Activated T-helper 17 cell treated with anti-CD3 and anti-CD28 coated beads, Interleukin-2, amount 50 U/mL, for 72 hours (primary cell): ENCODE measurements at regions not wholly inside any gene's neighbourhood (a gene's known extent, or its start where the extent isn't known, plus 50 kb on each side); places are given as distances from the start of the nearest gene placed in this dataset.
"Not testable (repeated sequence)": the region's sequence is repeated elsewhere in the genome, so short reads cannot be mapped to it uniquely, and the experiment has no call there.

ENCODE experiments used
- ATAC-seq: fragments of 150-1000 bp; cut with Tn5 transposase; replicated peaks from 2 replicates; pipeline ENCODE4 v1.10.0; 2021; ENCODE audit warnings: mild to moderate bottlenecking, moderate library complexity
- H3K27ac Mint-ChIP-seq: one replicate; pipeline ENCODE4 v1.8.0; 2022; ENCODE audit warnings: mixed read lengths
- H3K27me3 Mint-ChIP-seq: one replicate; pipeline ENCODE4 v1.8.0; 2022; ENCODE audit warnings: mixed read lengths
- H3K36me3 Mint-ChIP-seq: one replicate; pipeline ENCODE4 v1.8.0; 2022; ENCODE audit warnings: low read depth, mild to moderate bottlenecking, mixed read lengths
- H3K4me1 Mint-ChIP-seq: one replicate; pipeline ENCODE4 v1.8.0; 2022; ENCODE audit warnings: mixed read lengths
- H3K4me3 Mint-ChIP-seq: one replicate; pipeline ENCODE4 v1.8.0; 2022; ENCODE audit warnings: mild to moderate bottlenecking, mixed read lengths
- H3K9me3 Mint-ChIP-seq: one replicate; pipeline ENCODE4 v1.8.0; 2022; ENCODE audit warnings: mixed read lengths

GRCh38 chr6:167403427-167403826 lies 78.5 kb downstream of the TTLL2 start:
- no peak for ATAC-seq
- H3K36me3 Mint-ChIP-seq = no peaks in the 10 kb centered on the region
- no peaks in the 10 kb centered on the region for H3K4me1 Mint-ChIP-seq
- no peak overlapping the region for H3K4me3 Mint-ChIP-seq
- no peaks in the 10 kb centered on the region for H3K9me3 Mint-ChIP-seq
- H3K27ac Mint-ChIP-seq = no peak overlapping the region
- H3K27me3 Mint-ChIP-seq = peaks cover 36% of the 10 kb centered on the region

- Mint-ChIP-seq H3K36me3 (no peaks in the 10 kb centered on the region), H3K27me3 (peaks cover 36% of the 10 kb centered on the region), H3K9me3 (no peaks in the 10 kb centered on the region), H3K4me3 (no peak overlapping the region), H3K27ac (no peak overlapping the region), H3K4me1 (no peaks in the 10 kb centered on the region)
- no peak for ATAC-seq
Observed at GRCh38 chr6:167404385-167405049, 79.6 kb downstream of the TTLL2 start.

GRCh38 chr6:167405778-167406532 lies 81.1 kb downstream of the TTLL2 start:
- Mint-ChIP-seq H3K36me3 (no peaks in the 10 kb centered on the region), H3K27ac (no peak overlapping the region), H3K9me3 (no peaks in the 10 kb centered on the region), H3K4me3 (no peak overlapping the region), H3K27me3 (peaks cover 31% of the 10 kb centered on the region), H3K4me1 (no peaks in the 10 kb centered on the region)
- ATAC-seq = no peak

DNA sequence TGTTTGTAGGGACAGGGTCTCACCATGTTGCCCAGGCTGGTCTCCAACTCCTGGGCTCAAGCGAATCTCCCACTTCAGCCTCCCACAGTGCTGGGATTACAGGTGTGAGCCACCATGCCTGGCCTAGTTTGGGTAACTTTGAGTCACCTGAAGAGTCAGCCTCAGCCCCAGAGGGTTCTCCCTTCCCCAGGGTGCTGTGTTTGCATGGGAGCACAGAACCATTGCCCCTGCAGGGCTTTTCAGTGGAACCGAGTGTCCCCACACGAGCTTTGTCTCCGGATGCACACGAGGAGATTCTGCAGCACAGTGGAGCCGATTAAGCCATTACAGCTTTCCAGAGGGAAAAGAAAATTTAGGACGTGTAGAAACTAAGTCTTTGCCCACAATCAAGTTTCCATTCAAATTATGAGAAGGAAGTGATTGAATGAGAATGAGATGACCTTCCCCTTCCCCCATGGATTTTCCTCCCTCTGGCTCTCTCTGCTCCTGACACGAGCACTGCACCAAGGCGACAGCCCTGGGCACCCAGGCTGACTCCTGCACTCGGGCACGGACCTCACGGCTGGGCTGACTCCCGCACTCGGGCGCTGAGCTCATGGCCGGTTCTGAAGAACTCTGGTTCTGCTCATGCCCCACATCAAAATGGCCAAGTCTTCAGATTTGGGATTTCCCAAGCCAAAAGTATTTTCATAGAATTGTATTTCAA lies 81.8 kb downstream of the TTLL2 start:
- not testable (repeated sequence) for ATAC-seq, H3K4me3 Mint-ChIP-seq, H3K36me3 Mint-ChIP-seq, H3K4me1 Mint-ChIP-seq, H3K9me3 Mint-ChIP-seq, H3K27ac Mint-ChIP-seq
- peaks cover 25% of the 10 kb centered on the region for H3K27me3 Mint-ChIP-seq

DNA sequence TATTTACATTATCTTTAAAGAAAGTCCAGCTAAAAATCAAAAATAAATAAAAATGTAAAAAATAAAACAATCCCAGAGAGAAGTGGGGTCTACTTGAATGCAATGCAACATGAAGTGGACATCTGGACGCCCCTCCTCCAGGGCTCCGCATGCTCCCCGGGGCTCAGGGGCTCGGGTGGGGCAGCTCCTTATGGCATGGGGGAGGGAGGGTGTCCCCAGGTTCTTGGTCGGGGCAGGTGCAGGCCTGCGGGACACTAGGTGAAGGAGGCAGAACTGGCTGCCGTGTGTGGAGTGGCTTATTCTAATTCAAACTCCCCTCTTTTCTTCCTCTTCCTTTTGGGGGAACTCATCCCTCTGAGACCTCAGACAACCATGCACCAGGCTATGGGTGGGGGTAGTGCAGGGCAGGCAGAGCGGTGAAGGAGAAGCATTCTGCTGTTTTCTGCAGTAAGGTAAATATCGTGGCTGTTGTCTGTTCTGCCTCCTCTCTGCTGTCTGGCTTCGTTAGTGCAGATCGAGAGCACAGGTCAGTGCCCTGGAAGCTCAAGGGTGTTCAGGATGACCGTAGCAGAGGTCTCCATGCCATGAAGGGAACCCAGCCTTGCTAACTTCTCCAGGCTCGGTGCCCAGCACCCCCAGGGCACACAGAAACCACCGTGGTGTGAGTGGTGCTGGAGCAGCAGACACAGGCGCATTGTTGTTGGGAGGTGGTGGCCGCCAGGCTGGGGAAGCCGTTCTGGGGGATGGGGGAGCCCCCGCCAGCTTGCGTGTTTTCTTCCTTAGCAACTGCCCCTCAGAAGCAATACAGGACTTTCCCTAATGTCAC lies 82.6 kb downstream of the TTLL2 start:
- Mint-ChIP-seq H3K4me3 (no peak overlapping the region), H3K4me1 (no peaks in the 10 kb centered on the region), H3K36me3 (no peaks in the 10 kb centered on the region), H3K9me3 (no peaks in the 10 kb centered on the region), H3K27ac (no peak overlapping the region), H3K27me3 (peaks cover 18% of the 10 kb centered on the region)
- no peak for ATAC-seq

GRCh38 chr6:167408235-167408869 lies 83.5 kb downstream of the TTLL2 start:
- H3K36me3 Mint-ChIP-seq = no peaks in the 10 kb centered on the region
- H3K27me3 Mint-ChIP-seq = peaks cover 18% of the 10 kb centered on the region
- ATAC-seq = no peak

DNA sequence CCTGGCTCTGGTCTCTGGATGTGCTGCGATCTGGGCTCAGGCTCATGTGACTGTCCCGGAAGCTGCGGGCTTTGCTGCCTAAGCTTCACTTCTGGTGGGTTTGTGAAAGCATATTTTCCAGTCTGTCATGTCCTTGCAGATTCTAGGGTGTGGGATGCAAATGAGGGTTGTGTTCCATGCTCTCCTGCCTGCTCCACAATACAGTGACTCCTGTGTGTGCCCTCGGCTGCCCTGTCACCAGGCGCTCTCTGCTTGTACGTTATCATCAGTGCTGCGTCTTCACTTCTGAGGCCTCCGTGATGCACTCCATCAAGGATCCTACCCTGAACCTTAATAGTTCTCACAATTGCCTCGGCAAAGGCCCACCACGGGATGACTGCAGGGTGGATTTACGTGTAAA lies 84.2 kb downstream of the TTLL2 start:
- no peaks in the 10 kb centered on the region for H3K9me3 Mint-ChIP-seq
- ATAC-seq = no peak
- H3K36me3 Mint-ChIP-seq = no peaks in the 10 kb centered on the region
- no peaks in the 10 kb centered on the region for H3K4me1 Mint-ChIP-seq
- peaks cover 18% of the 10 kb centered on the region for H3K27me3 Mint-ChIP-seq
- H3K27ac Mint-ChIP-seq = no peak overlapping the region
- H3K4me3 Mint-ChIP-seq = no peak overlapping the region

More at GRCh38 chr6:167408235-167408869, 83.5 kb downstream of the TTLL2 start:
- no peaks in the 10 kb centered on the region for H3K4me1 Mint-ChIP-seq
- no peak overlapping the region for H3K4me3 Mint-ChIP-seq
- no peaks in the 10 kb centered on the region for H3K9me3 Mint-ChIP-seq
- no peak overlapping the region for H3K27ac Mint-ChIP-seq

GRCh38 chr6:167409694-167410093 lies 84.8 kb downstream of the TTLL2 start:
- Mint-ChIP-seq H3K9me3 (no peaks in the 10 kb centered on the region), H3K4me3 (no peak overlapping the region), H3K27ac (no peak overlapping the region), H3K36me3 (no peaks in the 10 kb centered on the region), H3K27me3 (peaks cover 18% of the 10 kb centered on the region), H3K4me1 (no peaks in the 10 kb centered on the region)
- no peak for ATAC-seq

DNA sequence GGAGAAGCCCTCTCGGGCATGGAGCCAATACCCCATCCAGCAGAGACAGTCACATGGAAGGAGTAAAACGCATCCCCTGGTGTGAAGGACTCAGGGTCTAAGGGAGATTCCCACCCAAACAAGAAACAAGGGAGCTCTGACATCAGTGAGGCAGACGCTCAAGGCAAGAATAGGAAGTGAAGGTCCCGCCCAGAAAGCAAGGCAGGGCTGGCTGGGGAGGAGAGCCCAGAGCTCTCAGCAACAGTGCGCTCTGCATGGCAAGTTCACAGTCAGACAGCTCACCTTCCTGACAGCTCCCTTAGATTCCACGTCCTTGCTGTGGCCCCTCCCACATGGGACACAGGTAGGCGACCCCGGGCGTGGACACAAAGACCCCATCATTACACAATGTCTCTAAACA lies 85.6 kb downstream of the TTLL2 start:
- Mint-ChIP-seq H3K27me3 (peaks cover 14% of the 10 kb centered on the region), H3K36me3 (no peaks in the 10 kb centered on the region), H3K4me3 (no peak overlapping the region), H3K27ac (no peak overlapping the region), H3K4me1 (no peaks in the 10 kb centered on the region), H3K9me3 (no peaks in the 10 kb centered on the region)
- ATAC-seq = no peak

DNA sequence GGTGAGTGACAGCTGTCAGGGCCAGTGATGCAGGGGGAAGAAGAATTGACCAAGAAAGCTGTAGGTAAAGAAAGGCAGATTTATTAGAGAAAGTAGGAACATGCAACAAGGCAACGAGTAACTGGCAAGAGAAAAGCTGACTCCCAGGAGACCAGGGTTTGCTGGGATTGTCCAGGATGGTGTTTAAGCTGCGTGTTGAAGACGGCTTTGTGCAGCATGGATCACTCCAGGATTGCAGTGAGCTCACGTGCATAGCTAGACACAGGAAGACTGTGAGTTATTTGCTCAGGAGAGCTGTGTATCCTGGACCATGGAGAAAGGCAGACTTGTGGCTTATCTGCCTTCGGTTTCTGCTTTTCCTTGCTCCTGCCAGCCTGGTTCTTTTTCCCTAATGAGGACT lies 87.6 kb downstream of the TTLL2 start:
- no peak for ATAC-seq
- Mint-ChIP-seq H3K36me3 (no peaks in the 10 kb centered on the region), H3K27ac (no peak overlapping the region), H3K27me3 (peaks cover 22% of the 10 kb centered on the region), H3K4me1 (no peaks in the 10 kb centered on the region), H3K9me3 (no peaks in the 10 kb centered on the region), H3K4me3 (no peak overlapping the region)

DNA sequence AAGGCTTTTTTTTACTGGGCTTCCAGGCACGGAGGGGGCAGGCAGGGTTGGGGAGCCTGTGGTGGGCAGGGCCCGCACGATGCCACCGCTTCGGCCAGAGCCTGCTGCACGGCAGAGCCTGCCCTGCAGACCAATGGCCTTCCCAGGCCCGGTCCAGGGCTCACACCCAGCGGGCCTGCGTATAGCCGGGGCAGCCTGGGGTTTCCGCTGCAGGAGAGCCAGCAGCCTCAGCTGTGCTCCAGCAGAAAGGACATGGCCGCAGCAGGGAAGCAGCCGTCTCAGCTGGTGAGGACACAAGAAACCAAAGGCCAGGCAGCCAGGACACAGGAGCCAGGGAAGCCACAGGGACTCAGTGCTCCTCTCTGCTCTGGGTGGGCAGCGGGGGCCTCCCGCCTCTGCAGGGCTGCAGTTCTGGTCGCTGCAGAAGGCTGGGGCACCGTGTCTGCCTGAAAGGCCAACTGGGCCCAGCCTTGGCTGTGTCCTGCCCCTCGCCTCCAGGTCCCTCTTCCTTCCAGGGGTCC lies 90.6 kb downstream of the TTLL2 start:
- Mint-ChIP-seq H3K36me3 (no peaks in the 10 kb centered on the region), H3K27me3 (peaks cover 31% of the 10 kb centered on the region), H3K9me3 (no peaks in the 10 kb centered on the region), H3K27ac (no peak overlapping the region), H3K4me3 (no peak overlapping the region), H3K4me1 (no peaks in the 10 kb centered on the region)
- ATAC-seq = no peak

DNA sequence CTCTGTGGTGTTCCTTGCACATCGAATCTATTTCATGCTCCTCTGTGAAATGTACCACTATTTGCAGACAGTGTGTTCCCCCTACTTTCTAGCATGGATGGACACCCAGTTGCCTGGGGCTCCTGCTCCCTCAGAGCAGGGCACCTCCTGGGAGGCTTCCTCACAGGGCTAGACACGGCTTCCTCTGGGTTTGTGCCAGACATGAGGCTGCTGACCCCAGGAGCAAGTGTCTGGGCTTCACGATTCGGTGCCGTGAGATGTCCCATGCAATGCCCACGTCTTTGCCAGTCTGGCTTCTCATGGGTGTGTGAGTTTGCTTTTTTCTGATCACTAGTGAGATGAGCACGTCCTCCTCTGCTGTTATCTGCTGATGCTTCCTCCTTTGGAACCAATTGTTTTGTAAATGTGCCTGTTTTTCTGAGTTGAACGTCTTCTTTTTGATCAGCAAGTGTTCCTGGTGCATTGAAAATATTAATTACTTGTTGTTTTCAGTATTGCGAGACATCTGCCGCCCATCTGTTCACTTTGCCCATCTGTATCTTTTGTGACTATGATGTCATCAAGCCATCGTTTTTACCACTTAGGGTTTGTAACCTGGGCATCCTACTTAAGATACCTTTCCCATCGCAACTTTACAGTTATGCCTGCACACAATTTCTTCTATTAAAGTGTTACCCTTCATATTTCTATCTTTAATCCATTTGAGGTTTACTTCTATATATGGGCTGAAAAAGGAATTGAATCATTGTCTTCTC lies 92.0 kb downstream of the TTLL2 start:
- Mint-ChIP-seq H3K9me3 (no peaks in the 10 kb centered on the region), H3K4me3 (no peak overlapping the region)
- no peak for ATAC-seq

DNA sequence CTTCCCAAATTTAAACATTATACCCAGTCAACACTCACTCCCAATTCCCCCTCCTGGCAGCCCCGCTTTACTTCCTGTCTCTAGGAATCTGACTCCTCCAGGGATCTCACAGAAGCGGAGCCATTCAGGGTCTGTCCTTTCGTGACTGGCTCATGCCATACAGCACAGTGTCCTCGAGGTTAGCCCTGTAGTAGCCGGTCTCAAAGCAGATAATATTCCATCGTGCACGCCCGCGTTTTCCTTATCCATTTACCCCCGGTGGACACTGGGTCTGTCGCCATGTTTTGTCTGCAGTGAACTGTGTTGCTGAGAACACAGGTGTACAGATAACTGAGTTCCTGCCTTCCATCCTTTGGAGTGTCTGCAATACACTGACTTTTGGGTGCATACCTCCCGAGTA lies 95.3 kb downstream of the TTLL2 start:
- ATAC-seq = no peak
- no peaks in the 10 kb centered on the region for H3K4me1 Mint-ChIP-seq
- no peaks in the 10 kb centered on the region for H3K36me3 Mint-ChIP-seq
- H3K27me3 Mint-ChIP-seq = peaks cover 30% of the 10 kb centered on the region
- no peak overlapping the region for H3K27ac Mint-ChIP-seq
- H3K9me3 Mint-ChIP-seq = no peaks in the 10 kb centered on the region
- no peak overlapping the region for H3K4me3 Mint-ChIP-seq

More for the DNA sequence above, 92.0 kb downstream of the TTLL2 start:
- Mint-ChIP-seq H3K27me3 (peaks cover 31% of the 10 kb centered on the region), H3K36me3 (no peaks in the 10 kb centered on the region), H3K4me1 (no peaks in the 10 kb centered on the region), H3K27ac (no peak overlapping the region)
